SK-N-SH treated with all-trans-retinoic acid at 6 μM for 48 hours (cell line): ENCODE measurements at regions not wholly inside any gene's neighbourhood (a gene's known extent, or its start where the extent isn't known, plus 50 kb on each side); places are given as distances from the start of the nearest gene placed in this dataset.

Experiments used
- ATAC-seq: fragments of 200-7000 bp; cut with Tn5 transposase; 3 replicates; pipeline ENCODE4 v1.9.1; 2020; ENCODE audit warnings: mild to moderate bottlenecking, moderate library complexity
- ARNTL ChIP-seq: fragments of 450-650 bp; formaldehyde crosslinking; IDR thresholded peaks from 2 replicates; pipeline ENCODE4 v1.5.0; 2020; ENCODE audit warnings: low read depth, mild to moderate bottlenecking, moderate library complexity, borderline replicate concordance
- BACH2 ChIP-seq: fragments of 250-450 bp; sonication (Bioruptor Pico); IDR thresholded peaks from 2 replicates; pipeline ENCODE4 v1.9.0; 2021; ENCODE audit warnings: mild to moderate bottlenecking, borderline replicate concordance
- CREB5 ChIP-seq: fragments of 250-450 bp; sonication (Bioruptor Pico); IDR thresholded peaks from 2 replicates; pipeline ENCODE4 v1.5.1; 2020; ENCODE audit warnings: low read depth, mild to moderate bottlenecking, moderate library complexity
- CSRNP3 ChIP-seq: fragments of 250-450 bp; sonication (Bioruptor Pico); IDR thresholded peaks from 2 replicates; pipeline ENCODE4 v1.5.1; 2021; ENCODE audit warnings: mild to moderate bottlenecking, moderate library complexity
- ESRRG ChIP-seq: fragments of 250-450 bp; sonication (Bioruptor Pico); IDR thresholded peaks from 2 replicates; pipeline ENCODE4 v1.6.1; 2021; ENCODE audit warnings: mild to moderate bottlenecking
- GLIS3 ChIP-seq: fragments of 250-450 bp; sonication (Bioruptor Pico); IDR thresholded peaks from 2 replicates; pipeline ENCODE4 v1.5.0; 2020; ENCODE audit warnings: mild to moderate bottlenecking, moderate library complexity
- OSR1 ChIP-seq: fragments of 250-450 bp; sonication (Bioruptor Pico); IDR thresholded peaks from 2 replicates; pipeline ENCODE4 v1.8.0; 2022; ENCODE audit warnings: moderate library complexity, mild to moderate bottlenecking, inconsistent platforms
- PATZ1 ChIP-seq: fragments of 250-450 bp; sonication (Bioruptor Pico); IDR thresholded peaks from 2 replicates; pipeline ENCODE4 v1.8.0; 2020; ENCODE audit warnings: mild to moderate bottlenecking, moderate library complexity, borderline replicate concordance
- POU6F1 ChIP-seq: fragments of 250-450 bp; sonication (Bioruptor Pico); IDR thresholded peaks from 2 replicates; pipeline ENCODE4 v1.8.0; 2021; ENCODE audit warnings: low read depth, mild to moderate bottlenecking, moderate library complexity, borderline replicate concordance
- PPARA ChIP-seq: fragments of 250-450 bp; sonication (Bioruptor Pico); IDR thresholded peaks from 2 replicates; pipeline ENCODE4 v1.5.0; 2020; ENCODE audit warnings: mild to moderate bottlenecking, borderline replicate concordance
- RARB ChIP-seq: fragments of 250-450 bp; sonication (Bioruptor Pico); IDR thresholded peaks from 2 replicates; pipeline ENCODE4 v1.8.0; 2021; ENCODE audit warnings: mild to moderate bottlenecking, moderate library complexity
- SNAI2 ChIP-seq: fragments of 250-450 bp; sonication (Bioruptor Pico); IDR thresholded peaks from 2 replicates; pipeline ENCODE4 v1.5.0; 2020; ENCODE audit warnings: mild to moderate bottlenecking, moderate library complexity
- TCF4 ChIP-seq: fragments of 250-450 bp; sonication (Bioruptor Pico); IDR thresholded peaks from 2 replicates; pipeline ENCODE4 v1.8.0; 2021; ENCODE audit warnings: mild to moderate bottlenecking, moderate library complexity, borderline replicate concordance
- TOX ChIP-seq: fragments of 250-450 bp; sonication (Bioruptor Pico); IDR thresholded peaks from 2 replicates; pipeline ENCODE4 v1.8.0; 2021; ENCODE audit warnings: mild to moderate bottlenecking, moderate library complexity, borderline replicate concordance
- TSHZ2 ChIP-seq: fragments of 250-450 bp; sonication (Bioruptor Pico); IDR thresholded peaks from 2 replicates; pipeline ENCODE4 v1.5.0; 2020; ENCODE audit warnings: mild to moderate bottlenecking, moderate library complexity
- ZC3H10 ChIP-seq: fragments of 250-450 bp; sonication (Bioruptor Pico); IDR thresholded peaks from 2 replicates; pipeline ENCODE4 v1.5.1; 2021; ENCODE audit warnings: mild to moderate bottlenecking, moderate library complexity
- ZFP3 ChIP-seq: fragments of 250-450 bp; sonication (Bioruptor Pico); IDR thresholded peaks from 2 replicates; pipeline ENCODE4 v1.5.0; 2020; ENCODE audit warnings: mild to moderate bottlenecking, moderate library complexity
- ZFP30 ChIP-seq: fragments of 450-650 bp; formaldehyde crosslinking; IDR thresholded peaks from 2 replicates; pipeline ENCODE4 v1.5.0; 2022; ENCODE audit warnings: mild to moderate bottlenecking, moderate library complexity
- ZNF565 ChIP-seq: fragments of 450-650 bp; formaldehyde crosslinking; conservative IDR thresholded peaks from 2 replicates; pipeline ENCODE4 v1.5.0; 2020; ENCODE audit warnings: low read depth, mild to moderate bottlenecking, moderate library complexity
- ZNF70 ChIP-seq: fragments of 450-650 bp; formaldehyde crosslinking; IDR thresholded peaks from 2 replicates; pipeline ENCODE4 v1.5.0; 2020; ENCODE audit warnings: mild to moderate bottlenecking, moderate library complexity
- ZNF8 ChIP-seq: fragments of 450-650 bp; formaldehyde crosslinking; IDR thresholded peaks from 2 replicates; pipeline ENCODE4 v1.5.0; 2020; ENCODE audit warnings: mild to moderate bottlenecking, moderate library complexity

- no peak for ATAC-seq
- TF ChIP-seq ARNTL (CRISPR knock-in tag) (no peak), OSR1 (CRISPR knock-in tag) (no peak), ZNF8 (CRISPR knock-in tag) (no peak), GLIS3 (CRISPR knock-in tag) (no peak), ESRRG (CRISPR knock-in tag) (no peak), ZC3H10 (CRISPR knock-in tag) (no peak), BACH2 (CRISPR knock-in tag) (no peak), CSRNP3 (CRISPR knock-in tag) (no peak), RARB (no peak), ZFP3 (no peak), TCF4 (CRISPR knock-in tag) (no peak), SNAI2 (CRISPR knock-in tag) (no peak), TOX (CRISPR knock-in tag) (no peak), ZNF565 (CRISPR knock-in tag) (no peak), CREB5 (no peak), PATZ1 (CRISPR knock-in tag) (no peak)
- TF ChIP-seq, all 23 proteins: peak for 0
Observed at GRCh38 chr6:154590756-154591155, 80.3 kb upstream of the CNKSR3 start.

- TF ChIP-seq ZFP30 (CRISPR knock-in tag) (no peak), OSR1 (CRISPR knock-in tag) (no peak)
- ATAC-seq: no peak
Observed at GRCh38 chr6:154591234-154591633, 80.7 kb upstream of the CNKSR3 start.

GRCh38 chr6:154592199-154592860, 81.8 kb upstream of the CNKSR3 start:
- no peak for ATAC-seq
- TF ChIP-seq CREB5: no peak
- no peak for TF ChIP-seq POU6F1 (CRISPR knock-in tag)
- no peak for TF ChIP-seq PPARA (CRISPR knock-in tag)
- no peak for TF ChIP-seq ZNF565 (CRISPR knock-in tag)
- no peak for TF ChIP-seq GLIS3 (CRISPR knock-in tag)
- TF ChIP-seq SNAI2 (CRISPR knock-in tag): no peak
- TF ChIP-seq ZFP3: no peak
- no peak for TF ChIP-seq ESRRG (CRISPR knock-in tag)
- TF ChIP-seq TSHZ2 (CRISPR knock-in tag): no peak
- no peak for TF ChIP-seq ZNF8 (CRISPR knock-in tag)
- TF ChIP-seq ZNF70 (CRISPR knock-in tag): no peak
- TF ChIP-seq TOX (CRISPR knock-in tag): no peak
- no peak for TF ChIP-seq TCF4 (CRISPR knock-in tag)
- TF ChIP-seq ZFP30 (CRISPR knock-in tag): no peak
- TF ChIP-seq BACH2 (CRISPR knock-in tag): no peak
- no peak for TF ChIP-seq RARB
- TF ChIP-seq ARNTL (CRISPR knock-in tag): no peak
